ENCODE measurements at regions not wholly inside any gene's neighbourhood (a gene's known extent, or its start where the extent isn't known, plus 50 kb on each side); places are given as distances from the start of the nearest gene placed in this dataset.

DNA sequence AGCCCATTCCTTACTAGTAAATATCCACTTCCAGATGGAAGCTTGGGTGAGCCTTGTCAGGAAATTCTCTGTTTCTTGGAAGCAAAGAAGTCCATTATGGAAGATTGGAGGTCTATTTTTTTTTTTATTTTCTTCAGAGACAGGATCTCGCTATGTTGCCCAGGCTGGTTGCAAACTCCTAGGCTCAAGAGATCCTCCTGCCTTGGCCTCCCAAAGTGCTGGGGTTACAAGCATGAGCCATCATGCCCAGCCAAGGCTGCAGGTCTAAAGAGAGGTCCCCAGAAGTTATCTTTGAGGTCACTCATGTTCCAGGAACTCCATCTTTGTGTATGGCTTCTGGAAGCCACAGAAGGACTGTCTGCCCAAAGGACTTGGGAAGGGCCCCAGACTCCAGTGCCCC lies 255.3 kb downstream of the LY86 start:
- TF ChIP-seq, protein P1, sequence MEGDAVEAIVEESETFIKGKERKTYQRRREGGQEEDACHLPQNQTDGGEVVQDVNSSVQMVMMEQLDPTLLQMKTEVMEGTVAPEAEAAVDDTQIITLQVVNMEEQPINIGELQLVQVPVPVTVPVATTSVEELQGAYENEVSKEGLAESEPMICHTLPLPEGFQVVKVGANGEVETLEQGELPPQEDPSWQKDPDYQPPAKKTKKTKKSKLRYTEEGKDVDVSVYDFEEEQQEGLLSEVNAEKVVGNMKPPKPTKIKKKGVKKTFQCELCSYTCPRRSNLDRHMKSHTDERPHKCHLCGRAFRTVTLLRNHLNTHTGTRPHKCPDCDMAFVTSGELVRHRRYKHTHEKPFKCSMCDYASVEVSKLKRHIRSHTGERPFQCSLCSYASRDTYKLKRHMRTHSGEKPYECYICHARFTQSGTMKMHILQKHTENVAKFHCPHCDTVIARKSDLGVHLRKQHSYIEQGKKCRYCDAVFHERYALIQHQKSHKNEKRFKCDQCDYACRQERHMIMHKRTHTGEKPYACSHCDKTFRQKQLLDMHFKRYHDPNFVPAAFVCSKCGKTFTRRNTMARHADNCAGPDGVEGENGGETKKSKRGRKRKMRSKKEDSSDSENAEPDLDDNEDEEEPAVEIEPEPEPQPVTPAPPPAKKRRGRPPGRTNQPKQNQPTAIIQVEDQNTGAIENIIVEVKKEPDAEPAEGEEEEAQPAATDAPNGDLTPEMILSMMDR (IDR thresholded peaks at IDR 0.05) = no peak
- no peak for TF ChIP-seq POLR2A (IDR thresholded peaks at IDR 0.05)
